ENCODE measurements at regions not wholly inside any gene's neighbourhood (a gene's known extent, or its start where the extent isn't known, plus 50 kb on each side); places are given as distances from the start of the nearest gene placed in this dataset.

GRCh38 chr4:187940299-187940698, 55.3 kb upstream of the ZFP42 start:
- H3K9ac ChIP-seq, result no peak overlapping the region
- no peak for TF ChIP-seq Cebpa-rat (IDR thresholded peaks at IDR 0.05)

GRCh38 chr4:187942968-187943367, 52.6 kb upstream of the ZFP42 start:
- H3K4me1 ChIP-seq, result no peaks in the 10 kb centered on the region
- H4K20me1 ChIP-seq, result no peaks in the 10 kb centered on the region
- no peaks in the 10 kb centered on the region for H3K27me3 ChIP-seq
- H3K27ac ChIP-seq, result no peak overlapping the region
- no peak overlapping the region for H3K9ac ChIP-seq
- no peak overlapping the region for H3K4me3 ChIP-seq
- TF ChIP-seq Cebpa-rat (IDR thresholded peaks at IDR 0.05), result no peak
- H3K9me3 ChIP-seq, result 0 out of 2 replicates have a peak, but pooled peaks cover 3% of the 10 kb centered on the region
- no peaks in the 10 kb centered on the region for H3K36me3 ChIP-seq
- H3K4me2 ChIP-seq, result no peak overlapping the region

More at GRCh38 chr4:187940299-187940698, 55.3 kb upstream of the ZFP42 start:
- H3K4me1 ChIP-seq, result no peaks in the 10 kb centered on the region
- no peaks in the 10 kb centered on the region for H4K20me1 ChIP-seq
- 0 out of 2 replicates have a peak, but pooled peaks cover 3% of the 10 kb centered on the region for H3K9me3 ChIP-seq
- no peak overlapping the region for H3K4me2 ChIP-seq
- no peak overlapping the region for H3K27ac ChIP-seq
- H3K36me3 ChIP-seq, result no peaks in the 10 kb centered on the region
- no peak overlapping the region for H3K4me3 ChIP-seq
- H3K27me3 ChIP-seq, result no peaks in the 10 kb centered on the region

- no peak overlapping the region for H3K4me2 ChIP-seq
- H3K27me3 ChIP-seq, result no peaks in the 10 kb centered on the region
- H3K27ac ChIP-seq, result no peak overlapping the region
- no peak overlapping the region for H3K9ac ChIP-seq
- no peaks in the 10 kb centered on the region for H3K4me1 ChIP-seq
- no peaks in the 10 kb centered on the region for H3K36me3 ChIP-seq
- TF ChIP-seq Cebpa-rat (IDR thresholded peaks at IDR 0.05), result no peak
- no peak overlapping the region for H3K4me3 ChIP-seq
- H4K20me1 ChIP-seq, result no peaks in the 10 kb centered on the region
- H3K9me3 ChIP-seq, result no peaks in the 10 kb centered on the region
These were observed 51.4 kb upstream of the ZFP42 start for GRCh38 chr4:187944179-187944578.
